SU-DHL-6 (cell line): ENCODE measurements at regions not wholly inside any gene's neighbourhood (a gene's known extent, or its start where the extent isn't known, plus 50 kb on each side); places are given as distances from the start of the nearest gene placed in this dataset.

Experiments used
- EZH2phosphoT487 ChIP-seq: fragments of 200-600 bp; sonication (generic), shearing (Covaris generic); conservative IDR thresholded peaks from 2 replicates; pipeline ENCODE4 v1.6.1; 2018; ENCODE audit warnings: mild to moderate bottlenecking, antibody characterized with exemption, low read length, moderate library complexity, mixed read lengths
- TF ChIP-seq, protein P1 (sequence below): fragments of 200-600 bp; sonication (generic); IDR thresholded peaks from one replicate; pipeline ENCODE4 v1.5.1; 2017; ENCODE audit warnings: antibody characterized with exemption, mild to moderate bottlenecking, low read length, moderate library complexity; ENCODE audit not compliant: insufficient read depth, poor library complexity, severe bottlenecking

DNA sequence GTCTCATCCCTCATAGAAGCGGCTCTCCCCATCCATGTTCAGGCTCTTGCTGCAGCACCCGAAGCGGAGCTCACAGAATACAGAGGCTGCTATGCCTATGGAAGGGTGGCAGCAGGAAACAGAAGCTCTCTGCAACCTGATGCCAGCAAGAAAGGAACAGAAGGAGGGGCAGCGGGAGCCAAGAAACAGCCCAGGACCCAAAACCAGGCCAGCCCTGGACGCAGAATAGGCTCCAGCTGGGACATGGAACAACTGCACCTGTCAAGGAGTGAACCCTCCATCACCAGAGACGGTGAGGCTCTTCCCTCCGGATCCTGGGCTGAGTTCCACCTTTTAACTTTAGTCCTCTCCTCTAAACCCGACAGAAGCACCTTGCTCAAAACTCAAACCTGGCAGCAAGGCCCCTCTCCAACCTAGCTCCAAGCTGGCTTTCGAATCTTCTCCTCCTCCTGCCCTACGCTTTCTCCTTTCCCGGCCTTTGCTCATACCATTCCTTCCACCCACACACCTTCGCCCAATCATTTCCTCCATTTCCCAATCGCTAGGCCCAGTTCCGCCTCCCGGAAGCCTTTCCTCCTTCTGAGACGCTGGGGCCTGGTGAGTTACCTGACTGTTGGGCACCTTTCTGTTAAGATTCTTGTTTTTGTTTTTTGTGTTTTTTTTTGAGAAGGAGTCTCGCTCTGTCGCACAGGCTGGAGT lies 122.8 kb upstream of the ZNF92 start:
- TF ChIP-seq, protein P1, sequence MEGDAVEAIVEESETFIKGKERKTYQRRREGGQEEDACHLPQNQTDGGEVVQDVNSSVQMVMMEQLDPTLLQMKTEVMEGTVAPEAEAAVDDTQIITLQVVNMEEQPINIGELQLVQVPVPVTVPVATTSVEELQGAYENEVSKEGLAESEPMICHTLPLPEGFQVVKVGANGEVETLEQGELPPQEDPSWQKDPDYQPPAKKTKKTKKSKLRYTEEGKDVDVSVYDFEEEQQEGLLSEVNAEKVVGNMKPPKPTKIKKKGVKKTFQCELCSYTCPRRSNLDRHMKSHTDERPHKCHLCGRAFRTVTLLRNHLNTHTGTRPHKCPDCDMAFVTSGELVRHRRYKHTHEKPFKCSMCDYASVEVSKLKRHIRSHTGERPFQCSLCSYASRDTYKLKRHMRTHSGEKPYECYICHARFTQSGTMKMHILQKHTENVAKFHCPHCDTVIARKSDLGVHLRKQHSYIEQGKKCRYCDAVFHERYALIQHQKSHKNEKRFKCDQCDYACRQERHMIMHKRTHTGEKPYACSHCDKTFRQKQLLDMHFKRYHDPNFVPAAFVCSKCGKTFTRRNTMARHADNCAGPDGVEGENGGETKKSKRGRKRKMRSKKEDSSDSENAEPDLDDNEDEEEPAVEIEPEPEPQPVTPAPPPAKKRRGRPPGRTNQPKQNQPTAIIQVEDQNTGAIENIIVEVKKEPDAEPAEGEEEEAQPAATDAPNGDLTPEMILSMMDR: no peak
- no peak for TF ChIP-seq EZH2phosphoT487
